ENCODE measurements at regions not wholly inside any gene's neighbourhood (a gene's known extent, or its start where the extent isn't known, plus 50 kb on each side); places are given as distances from the start of the nearest gene placed in this dataset.

DNA sequence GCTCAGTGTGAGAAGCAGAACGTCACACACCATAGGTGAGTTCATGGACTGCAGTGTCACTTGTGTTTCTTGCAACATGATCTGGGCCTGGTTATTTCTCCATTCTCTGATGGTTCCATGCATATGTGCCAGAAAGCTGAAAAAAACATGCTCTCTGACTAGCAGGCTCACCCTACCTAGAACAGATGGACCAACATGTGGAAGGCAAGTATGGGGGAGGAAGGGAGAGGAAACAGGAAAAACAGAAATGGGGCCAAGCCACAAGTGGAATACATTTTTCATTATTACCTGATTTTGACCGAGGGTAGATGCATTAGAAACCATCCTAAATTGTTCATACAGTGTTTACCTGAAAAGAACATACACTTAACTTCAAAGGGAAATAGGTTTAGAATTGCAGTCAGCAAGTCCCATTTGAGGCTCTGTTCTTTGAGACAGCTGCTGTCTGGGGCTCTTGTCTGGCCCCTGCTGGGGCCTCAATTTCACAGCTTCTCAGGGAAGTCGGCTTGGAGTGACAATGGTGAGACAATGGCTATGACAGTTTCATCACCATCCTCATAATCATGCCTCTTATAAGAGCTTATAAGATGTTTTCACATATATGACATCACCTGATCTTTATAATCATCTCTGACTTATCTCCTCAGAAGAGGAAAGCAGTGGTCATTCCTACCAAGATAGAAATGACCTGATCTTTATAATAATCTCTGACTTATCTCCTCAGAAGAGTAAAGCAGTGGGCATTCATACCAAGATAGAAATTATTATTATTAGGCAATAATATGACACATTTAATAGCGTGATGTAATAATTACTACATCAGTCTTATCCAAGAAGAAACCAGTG is 327.3 kb downstream of the SIPA1L2 start:
- no peak for DNase-seq

DNA sequence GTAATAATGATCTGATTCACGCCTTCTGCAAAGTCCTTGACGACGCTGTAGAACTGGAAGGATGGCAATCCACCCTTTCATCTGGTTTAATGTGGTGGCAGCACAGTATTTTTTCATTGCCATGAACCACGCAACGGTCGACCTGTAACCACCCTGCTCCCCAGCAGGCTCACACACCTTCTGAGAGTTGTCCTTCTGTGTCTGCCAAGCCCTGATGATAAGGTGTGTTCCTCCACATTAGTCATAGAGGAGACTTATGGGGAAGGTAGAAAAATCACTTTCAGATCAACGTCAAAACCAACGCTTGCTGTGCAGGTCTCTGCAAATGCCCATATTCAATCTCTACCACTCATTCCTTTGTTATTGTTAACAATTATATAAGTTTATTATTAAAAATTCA is 328.7 kb downstream of the SIPA1L2 start:
- DNase-seq = no peak

- DNase-seq = no peak
Observed at GRCh38 chr1:232300466-232300865, 329.5 kb downstream of the SIPA1L2 start.

GRCh38 chr1:232296461-232296860 is 333.5 kb downstream of the SIPA1L2 start:
- no peak for DNase-seq

DNA sequence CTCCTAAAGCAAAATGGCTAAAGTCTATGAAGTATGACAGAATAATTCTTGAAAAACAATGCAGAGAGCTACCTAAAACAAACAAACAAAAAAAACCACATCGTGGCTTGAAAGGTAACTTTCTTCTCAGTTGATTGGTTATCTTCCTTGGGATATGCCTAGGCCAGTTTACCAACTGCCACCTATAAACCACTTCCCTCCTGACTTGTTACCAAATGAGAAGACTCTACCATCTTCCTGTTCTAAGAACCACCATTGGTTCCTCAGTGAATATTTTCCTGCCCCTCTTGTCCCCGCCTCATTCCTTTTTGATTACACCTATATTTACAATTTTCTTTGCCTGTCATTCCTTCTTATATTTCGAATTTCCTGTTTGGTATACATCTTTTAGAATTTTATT is 336.6 kb downstream of the SIPA1L2 start:
- DNase-seq = no peak

DNA sequence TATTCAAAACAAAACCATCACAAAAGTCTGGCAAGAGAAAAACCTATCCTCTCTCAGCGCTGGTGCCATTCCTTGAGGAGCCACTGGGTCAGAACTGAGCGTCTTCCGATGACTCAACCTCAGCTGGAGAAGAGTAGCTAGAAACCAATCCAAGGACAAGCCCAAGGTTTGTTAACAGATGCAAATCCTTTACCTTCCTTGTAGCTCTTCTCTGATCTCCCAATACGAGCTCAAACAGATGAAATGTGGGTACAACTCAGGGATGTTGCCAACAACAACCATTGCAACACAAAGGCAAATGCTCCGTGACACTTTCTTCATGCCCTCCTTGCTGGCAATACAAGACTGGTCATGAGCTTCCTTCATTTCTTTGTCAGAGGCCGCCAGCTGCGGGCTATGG is 337.1 kb downstream of the SIPA1L2 start:
- DNase-seq = no peak

DNA sequence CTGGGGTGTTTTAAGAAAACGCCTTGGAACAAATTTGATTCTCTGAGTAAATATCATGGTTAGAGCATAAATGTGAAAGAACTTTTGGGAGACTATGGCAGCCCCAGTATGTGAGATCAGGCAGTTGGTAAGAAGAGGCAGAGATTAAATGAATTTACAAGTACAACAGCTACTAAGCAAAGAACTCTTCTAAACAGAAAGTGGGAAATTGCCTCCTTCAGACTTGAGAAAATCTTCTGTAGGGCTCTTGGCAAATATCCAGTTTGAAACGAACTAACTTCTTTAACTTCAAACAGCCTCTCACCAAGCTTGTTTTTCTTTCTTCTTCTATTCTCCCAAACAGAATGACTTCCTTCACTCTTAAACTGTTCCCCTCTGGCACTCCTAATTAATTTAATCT is 337.7 kb downstream of the SIPA1L2 start:
- no peak for DNase-seq

- DNase-seq = no peak
Observed at GRCh38 chr1:232291681-232292080, 338.3 kb downstream of the SIPA1L2 start.

DNA sequence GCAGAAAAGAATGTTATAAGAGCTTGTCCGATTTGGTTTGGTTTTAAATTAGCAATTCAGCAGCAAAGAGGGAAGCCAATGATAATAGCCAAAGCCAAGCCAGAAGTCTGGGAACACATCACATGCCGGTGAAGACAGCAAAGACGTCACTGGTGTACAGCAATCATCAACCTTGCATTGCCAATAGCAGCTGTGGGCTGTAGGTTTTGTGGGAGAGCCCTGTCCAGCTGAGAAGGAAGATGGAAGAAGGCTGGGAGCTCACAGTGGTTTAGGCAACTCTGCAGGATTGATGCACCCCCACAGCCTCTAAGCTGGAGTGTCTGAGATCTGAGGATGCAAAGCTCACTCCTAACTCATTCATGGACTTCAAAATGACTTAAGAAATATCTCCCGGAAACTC is 338.7 kb downstream of the SIPA1L2 start:
- DNase-seq = no peak

GRCh38 chr1:232290570-232290969 is 339.4 kb downstream of the SIPA1L2 start:
- no peak for DNase-seq

- no peak for DNase-seq
Observed at GRCh38 chr1:232287676-232288569, 342.0 kb downstream of the SIPA1L2 start.

DNA sequence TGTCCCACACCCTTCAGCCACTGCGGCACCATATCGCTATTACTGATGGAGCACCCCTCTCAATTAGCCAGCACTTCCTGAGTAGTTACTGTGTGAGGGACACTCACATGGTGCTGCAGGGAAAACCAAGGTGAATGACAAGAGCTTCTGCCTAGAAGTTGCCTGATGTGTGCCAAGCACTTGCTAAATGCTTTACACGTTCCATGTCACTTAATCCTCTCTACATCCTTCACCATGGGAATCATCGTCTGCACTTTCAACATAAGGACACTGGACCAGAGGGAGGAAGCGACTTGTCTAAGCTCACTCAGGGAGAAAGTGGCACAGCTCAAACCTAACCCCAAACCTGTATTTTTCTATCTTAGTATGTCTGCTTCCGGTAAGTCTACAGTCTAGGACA is 344.8 kb downstream of the SIPA1L2 start:
- DNase-seq = no peak

DNA sequence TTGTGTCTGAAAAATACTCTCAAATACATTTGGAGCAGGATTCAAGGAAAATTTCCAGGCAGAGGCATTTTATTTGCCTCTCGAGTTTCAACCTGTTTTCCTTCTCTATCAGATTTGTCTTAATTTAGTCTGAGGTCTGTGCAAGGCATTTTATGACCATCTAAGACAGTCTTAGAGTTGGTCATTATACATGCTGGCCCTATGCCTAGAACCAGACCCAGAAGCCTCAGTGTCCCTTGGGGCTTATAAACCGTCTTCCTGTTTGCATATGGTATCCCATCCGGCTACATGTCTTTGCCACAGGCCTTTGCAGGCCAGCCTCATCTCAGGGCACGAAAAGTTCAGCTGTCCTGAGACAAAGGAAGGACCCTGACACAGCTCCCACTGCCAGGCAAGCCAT is 346.1 kb downstream of the SIPA1L2 start:
- DNase-seq = no peak

- DNase-seq = no peak
Observed at GRCh38 chr1:232282498-232282897, 347.4 kb downstream of the SIPA1L2 start.

DNA sequence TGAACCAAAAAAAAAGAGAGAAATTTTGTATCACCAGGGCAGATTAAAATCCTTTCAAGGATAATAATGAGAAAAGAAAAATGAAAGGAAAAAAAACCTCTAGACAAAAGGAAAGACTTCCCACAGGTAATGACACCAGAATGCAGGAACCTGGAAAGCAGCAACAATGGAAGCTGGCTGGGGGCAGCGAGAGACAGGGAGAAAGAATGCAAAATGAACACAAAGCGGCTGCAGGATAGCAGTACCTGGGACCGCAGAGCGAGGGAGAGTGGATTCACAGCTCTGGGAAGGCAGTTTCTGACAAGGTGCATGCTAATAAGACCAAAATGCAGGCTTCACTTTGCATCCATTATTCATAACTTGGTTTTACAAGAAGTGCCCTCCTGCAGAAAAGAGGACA is 349.0 kb downstream of the SIPA1L2 start:
- DNase-seq = no peak

- no peak for DNase-seq
Observed at GRCh38 chr1:232279909-232280400, 350.0 kb downstream of the SIPA1L2 start.

- DNase-seq = no peak
Observed at GRCh38 chr1:232278925-232279324, 351.0 kb downstream of the SIPA1L2 start.

DNA sequence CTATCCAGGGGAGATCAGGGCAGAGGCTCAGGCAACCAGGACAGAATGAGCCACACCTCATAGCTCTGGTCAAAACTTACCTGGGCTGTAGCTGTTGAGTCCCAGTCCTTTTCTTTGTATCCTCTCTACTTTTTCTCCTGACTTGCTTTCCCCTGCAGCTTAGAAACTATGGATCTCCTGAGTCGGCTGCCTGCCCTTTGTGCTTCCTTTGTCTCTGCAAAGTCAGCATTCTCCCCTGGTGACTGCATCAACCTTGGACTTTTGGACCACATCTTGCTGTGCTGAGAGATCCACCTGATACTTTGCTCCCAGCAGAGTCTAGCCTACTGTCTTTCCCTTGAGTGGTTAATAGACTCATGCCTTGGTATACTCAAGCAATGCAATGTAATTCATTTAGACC is 353.3 kb downstream of the SIPA1L2 start:
- DNase-seq = no peak

GRCh38 chr1:232274999-232275710 is 354.8 kb downstream of the SIPA1L2 start:
- DNase-seq = no peak

- no peak for DNase-seq
Observed at GRCh38 chr1:232274236-232274855, 355.6 kb downstream of the SIPA1L2 start.

DNA sequence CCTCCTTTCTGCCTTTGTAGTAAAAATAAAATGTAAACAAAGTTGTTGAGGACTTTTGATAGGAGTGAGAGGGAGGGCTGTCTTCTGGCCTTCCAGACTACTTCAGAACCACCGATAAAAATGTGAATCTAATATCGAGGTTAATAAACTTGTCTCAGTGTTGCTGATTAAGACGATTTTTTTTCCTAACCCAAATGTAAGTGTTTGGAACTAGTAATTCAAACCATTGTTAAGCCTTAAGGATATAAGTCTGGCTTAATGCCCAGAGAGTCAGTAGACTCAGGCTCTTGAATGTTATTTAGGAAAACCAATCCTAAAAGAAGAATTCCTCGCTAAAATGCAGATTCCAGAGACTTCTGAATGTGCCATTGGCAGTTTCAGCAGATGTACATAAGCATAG is 356.9 kb downstream of the SIPA1L2 start:
- DNase-seq = no peak

DNA sequence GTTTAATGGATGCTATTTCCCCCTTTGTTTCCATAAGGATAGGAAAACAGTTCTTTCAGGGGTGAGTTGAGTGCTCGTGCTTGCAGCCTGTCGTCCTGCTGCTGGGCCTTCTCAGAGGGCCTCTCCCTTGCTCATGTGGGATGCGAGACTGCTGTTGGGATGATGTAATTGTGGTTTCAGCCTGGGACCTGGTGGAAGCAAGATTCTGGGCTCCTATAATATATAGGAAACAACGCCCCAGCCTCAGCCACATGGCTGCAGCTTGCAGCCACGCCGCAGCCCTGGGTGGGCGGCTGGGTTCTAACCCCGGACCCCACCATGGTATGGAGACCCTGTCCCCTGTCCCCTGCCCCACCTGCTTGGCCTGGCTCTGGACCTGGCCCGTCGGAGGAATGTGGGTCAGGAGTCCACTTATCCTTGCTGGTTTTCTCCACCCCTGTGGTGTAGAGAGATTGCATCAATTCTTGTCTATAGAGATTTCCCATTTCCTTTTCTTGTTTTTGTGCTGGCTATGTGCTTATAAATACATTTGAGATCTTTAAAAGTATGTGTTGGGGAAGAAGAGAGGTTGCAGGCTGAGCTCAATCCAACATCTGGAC is 357.8 kb downstream of the SIPA1L2 start:
- no peak for DNase-seq

Measured in retina (tissue), 1 donor.